Transverse colon (tissue), 4 donors: ENCODE measurements at regions not wholly inside any gene's neighbourhood (a gene's known extent, or its start where the extent isn't known, plus 50 kb on each side); places are given as distances from the start of the nearest gene placed in this dataset.

Experiments used
- CTCF ChIP-seq, 5 experiments: fragments of 200-600 bp in 3 of 5; fragments of 450-650 bp in 2 of 5; sonication (generic) in 3 of 5; IDR thresholded peaks; 1 replicate in 2 of 5; 2 replicates in 3 of 5; pipeline ENCODE4 v1.5.1; 2016 to 2017; ENCODE audit warnings: antibody characterized with exemption in 5 of 5, inconsistent platforms in 3 of 5, mild to moderate bottlenecking in 2 of 5, moderate library complexity in 1 of 5
- EP300 ChIP-seq: sonication (generic); formaldehyde crosslinking; IDR thresholded peaks from one replicate; pipeline ENCODE4 v1.6.1; 2017; ENCODE audit warnings: antibody characterized with exemption, low read depth
- POLR2AphosphoS5 ChIP-seq, 3 donors: sonication (generic); formaldehyde crosslinking; IDR thresholded peaks; one replicate each; pipeline ENCODE4 v1.6.1; 2016; ENCODE audit warnings: antibody characterized with exemption in 3 of 3

- TF ChIP-seq EP300: no peak
- no peak for TF ChIP-seq CTCF (IDR thresholded peaks at IDR 0.05)
- TF ChIP-seq POLR2AphosphoS5 (IDR thresholded peaks at IDR 0.05): no peak
Measured at GRCh38 chr5:61919920-61920319, 386.1 kb upstream of the KIF2A start.
